IMR-90 (cell line): ENCODE measurements at regions not wholly inside any gene's neighbourhood (a gene's known extent, or its start where the extent isn't known, plus 50 kb on each side); places are given as distances from the start of the nearest gene placed in this dataset.

Source experiments
- ATAC-seq: fragments of 200-7000 bp; cut with Tn5 transposase; 2 replicates; pipeline ENCODE4 v1.9.1; 2020; ENCODE audit warnings: low read depth, mild to moderate bottlenecking, moderate library complexity
- BruUV-seq: library from RNA; stranded (reverse); fragments of 400-500 nt; replicated peaks from 2 replicates; lab custom pipeline; 2021; lab: Mats Ljungman, UMichigan
- CTCF ChIA-PET: fragments of 300-600 bp; formaldehyde crosslinking; extraction: SDS; loops from one replicate; lab custom pipeline; 2021; ENCODE audit warnings: antibody characterized with exemption; lab: Yijun Ruan, JAX
- POLR2A ChIA-PET: fragments of 300-600 bp; sonication (Branson Sonifier 250); formaldehyde crosslinking; loops from one replicate; lab custom pipeline; 2022; ENCODE audit warnings: antibody characterized with exemption; ENCODE audit not compliant: unreplicated experiment; lab: Charles Lee
- DNase-seq: peaks from one replicate; pipeline ENCODE4 v3.0.0; 2013
- H2AFZ ChIP-seq: replicated peaks from 2 replicates; pipeline ENCODE3; 2013; ENCODE audit warnings: low read length, mild to moderate bottlenecking; ENCODE audit not compliant: poor library complexity
- H2AK5ac ChIP-seq: 2 replicates; pipeline ENCODE4 v1.6.1; 2013; ENCODE audit warnings: low read depth, low read length, inconsistent platforms
- H2AK9ac ChIP-seq: replicated peaks from 2 replicates; pipeline ENCODE3; 2013; ENCODE audit warnings: mild to moderate bottlenecking, low read depth, low read length, moderate library complexity; ENCODE audit not compliant: poor library complexity
- H2BK120ac ChIP-seq: 2 replicates; pipeline ENCODE4 v1.6.1; 2013; ENCODE audit warnings: low read depth, low read length, inconsistent platforms
- H2BK15ac ChIP-seq: 3 replicates; pipeline ENCODE4 v1.6.1; 2013; ENCODE audit warnings: low read depth, low read length, inconsistent platforms
- H2BK20ac ChIP-seq: 2 replicates; pipeline ENCODE4 v1.6.1; 2013; ENCODE audit warnings: low read depth, mild to moderate bottlenecking, inconsistent platforms, low read length, moderate library complexity
- H2BK5ac ChIP-seq: 2 replicates; pipeline ENCODE4 v1.6.1; 2013; ENCODE audit warnings: mild to moderate bottlenecking, low read depth, low read length, inconsistent platforms; ENCODE audit not compliant: poor library complexity, severe bottlenecking
- H3K14ac ChIP-seq: replicated peaks from 2 replicates; pipeline ENCODE4 v1.6.1; 2013; ENCODE audit warnings: low read depth, low read length, inconsistent platforms
- H3K18ac ChIP-seq: 2 replicates; pipeline ENCODE4 v1.6.1; 2013; ENCODE audit warnings: low read depth, low read length, control low read depth
- H3K23ac ChIP-seq: 2 replicates; pipeline ENCODE4 v1.6.1; 2013; ENCODE audit warnings: low read depth, low read length, inconsistent platforms
- H3K27ac ChIP-seq: 2 replicates; pipeline ENCODE4 v1.5.1; 2013; ENCODE audit warnings: mild to moderate bottlenecking, control low read depth, low read length; ENCODE audit not compliant: insufficient read depth
- H3K27me3 ChIP-seq: 2 replicates; pipeline ENCODE4 v1.6.1; 2013; ENCODE audit warnings: low read length; ENCODE audit not compliant: control insufficient read depth, insufficient read depth
- H3K36me3 ChIP-seq: 2 replicates; pipeline ENCODE4 v1.6.1; 2013; ENCODE audit warnings: low read length, mixed read lengths; ENCODE audit not compliant: control insufficient read depth, insufficient read depth
- H3K4ac ChIP-seq: 2 replicates; pipeline ENCODE4 v1.6.1; 2013; ENCODE audit warnings: low read depth, low read length, inconsistent platforms
- H3K4me1 ChIP-seq: 2 replicates; pipeline ENCODE4 v1.6.1; 2013; ENCODE audit warnings: low read length, mixed read lengths; ENCODE audit not compliant: control insufficient read depth, insufficient read depth
- H3K4me2 ChIP-seq: 2 replicates; pipeline ENCODE4 v1.6.1; 2013; ENCODE audit warnings: low read depth, mild to moderate bottlenecking, control low read depth, low read length, moderate library complexity
- H3K4me3 ChIP-seq: 2 replicates; pipeline ENCODE4 v1.5.1; 2013; ENCODE audit warnings: low read depth, mild to moderate bottlenecking, control low read depth, low read length, moderate library complexity; ENCODE audit not compliant: insufficient read depth
- H3K56ac ChIP-seq: 2 replicates; pipeline ENCODE4 v1.6.1; 2013; ENCODE audit warnings: low read length, inconsistent platforms; ENCODE audit not compliant: insufficient read depth; ENCODE audit errors: extremely low read depth
- H3K79me1 ChIP-seq, 2 experiments: 2 replicates each; pipeline ENCODE4 v1.6.1; 2013; ENCODE audit warnings: low read length in 2 of 2, inconsistent platforms in 1 of 2, low read depth in 1 of 2
- H3K9ac ChIP-seq: 2 replicates; pipeline ENCODE4 v1.6.1; 2013; ENCODE audit warnings: low read depth, low read length, control low read depth
- H3K9me1 ChIP-seq: 2 replicates; pipeline ENCODE4 v1.6.1; 2013; ENCODE audit warnings: low read length, inconsistent platforms; ENCODE audit not compliant: insufficient read depth
- H3K9me3 ChIP-seq: 2 replicates; pipeline ENCODE4 v1.6.1; 2013; ENCODE audit warnings: low read length; ENCODE audit not compliant: control insufficient read depth, insufficient read depth
- H4K20me1 ChIP-seq: 2 replicates; pipeline ENCODE4 v1.6.1; 2013; ENCODE audit warnings: low read length, inconsistent platforms; ENCODE audit not compliant: insufficient read depth
- H4K5ac ChIP-seq: 2 replicates; pipeline ENCODE4 v1.6.1; 2013; ENCODE audit warnings: mild to moderate bottlenecking, low read depth, low read length, control low read depth
- H4K8ac ChIP-seq, 2 experiments: 2 replicates each; pipeline ENCODE4 v1.6.1; 2013; ENCODE audit warnings: low read depth in 2 of 2, low read length in 2 of 2, control low read depth in 1 of 2, inconsistent platforms in 1 of 2
- H4K91ac ChIP-seq: 2 replicates; pipeline ENCODE4 v1.6.1; 2013; ENCODE audit warnings: low read depth, low read length, inconsistent platforms; ENCODE audit not compliant: insufficient read depth
- BHLHE40 ChIP-seq: fragments of 150-350 bp; IDR thresholded peaks from 2 replicates; pipeline ENCODE4 v1.6.1; 2016; ENCODE audit warnings: mild to moderate bottlenecking, low read depth, low read length
- CEBPB ChIP-seq: IDR thresholded peaks from 2 replicates; pipeline ENCODE4 v1.6.1; 2012; ENCODE audit warnings: low read depth, low read length, improper control_type of control experiment
- CHD1 ChIP-seq: IDR thresholded peaks from 2 replicates; pipeline ENCODE4 v1.6.1; 2012; ENCODE audit warnings: low read depth, low read length, improper control_type of control experiment
- CTCF ChIP-seq: conservative IDR thresholded peaks from 2 replicates; pipeline ENCODE4 v1.5.1; 2012; ENCODE audit warnings: mild to moderate bottlenecking, low read depth, low read length, improper control_type of control experiment
- FOS ChIP-seq: fragments of 150-350 bp; IDR thresholded peaks from 2 replicates; pipeline ENCODE4 v1.6.1; 2016; ENCODE audit warnings: low read depth, low read length
- MAFK ChIP-seq: IDR thresholded peaks from 2 replicates; pipeline ENCODE4 v1.6.1; 2012; ENCODE audit warnings: low read depth, low read length, improper control_type of control experiment
- MAZ ChIP-seq: IDR thresholded peaks from 2 replicates; pipeline ENCODE4 v1.6.1; 2012; ENCODE audit warnings: low read depth, mild to moderate bottlenecking, low read length, improper control_type of control experiment, moderate library complexity, borderline replicate concordance
- MXI1 ChIP-seq: IDR thresholded peaks from 2 replicates; pipeline ENCODE4 v1.6.1; 2012; ENCODE audit warnings: low read depth, mild to moderate bottlenecking, low read length, moderate library complexity, borderline replicate concordance
- NFE2L2 ChIP-seq: fragments of 150-350 bp; IDR thresholded peaks from 2 replicates; pipeline ENCODE4 v1.6.1; 2016; ENCODE audit warnings: low read depth, mild to moderate bottlenecking, low read length
- POLR2A ChIP-seq: IDR thresholded peaks from 2 replicates; pipeline ENCODE4 v1.6.1; 2012; ENCODE audit warnings: mild to moderate bottlenecking, low read depth, low read length
- RAD21 ChIP-seq: IDR thresholded peaks from 2 replicates; pipeline ENCODE4 v1.6.1; 2012; ENCODE audit warnings: low read length, improper control_type of control experiment
- RFX5 ChIP-seq: IDR thresholded peaks from 2 replicates; pipeline ENCODE4 v1.8.0; 2012; ENCODE audit warnings: low read depth, mild to moderate bottlenecking, low read length, moderate library complexity
- SMC3 ChIP-seq: fragments of 150-350 bp; IDR thresholded peaks from 2 replicates; pipeline ENCODE4 v1.6.1; 2016; ENCODE audit warnings: low read depth, mild to moderate bottlenecking, antibody characterized with exemption, low read length, moderate library complexity
- USF2 ChIP-seq: fragments of 150-350 bp; IDR thresholded peaks from 2 replicates; pipeline ENCODE4 v1.6.1; 2017; ENCODE audit warnings: mild to moderate bottlenecking, antibody characterized with exemption, low read length, low read depth
- WGBS, 2 experiments: methylation state at CpG; one replicate each; pipeline versions ENCODE4 v1.1.5 to v1.1.7; 2013; ENCODE audit warnings: missing lambda C conversion rate in 2 of 2; ENCODE audit not compliant: insufficient read length in 1 of 2; ENCODE audit errors: extremely low coverage in 2 of 2; 5-methylcytosine and 5-hydroxymethylcytosine counted together
- dilution Hi-C: fragments of 300-500 bp; cut with HindIII; formaldehyde crosslinking; loops from one replicate; pipeline ENCODE4 v1.14.3; 2018; ENCODE audit warnings: low sequenced_read_pairs; ENCODE audit not compliant: unreplicated experiment
- in situ Hi-C: fragments of 300-500 bp; cut with MboI; formaldehyde crosslinking; loops from 3 replicates; pipeline ENCODE4 v1.14.3; 2019; ENCODE audit warnings: low sequenced_read_pairs, inconsistent platforms, mixed read lengths
- intact Hi-C: fragments of 100-400 bp; cut with micrococcal nuclease; formaldehyde crosslinking; loops from 2 replicates; pipeline ENCODE4 v1.10.0; 2022
- TF ChIP-seq, protein P1 (sequence below): fragments of 150-350 bp; IDR thresholded peaks from 2 replicates; pipeline ENCODE4 v1.6.1; 2016; ENCODE audit warnings: low read depth, mild to moderate bottlenecking, low read length, moderate library complexity, borderline replicate concordance

- Histone ChIP-seq H4K5ac (no peak overlapping the region), H2AK5ac (no peak overlapping the region), H2BK15ac (no peak overlapping the region), H2BK5ac (no peak overlapping the region), H3K9ac (no peak overlapping the region), H2BK120ac (no peak overlapping the region), H2BK20ac (no peak overlapping the region), H4K8ac (no peak overlapping the region), H3K4ac (no peak overlapping the region), H3K23ac (no peak overlapping the region), H3K79me1 (no peaks in the 10 kb centered on the region), H3K56ac (no peak overlapping the region), H3K27me3 (no peaks in the 10 kb centered on the region), H4K20me1 (no peaks in the 10 kb centered on the region), H3K4me1 (no peaks in the 10 kb centered on the region), H3K4me3 (no peak overlapping the region), H3K36me3 (no peaks in the 10 kb centered on the region), H2AK9ac (no peak overlapping the region), H3K4me2 (no peak overlapping the region), H4K91ac (no peak overlapping the region), H3K27ac (no peak overlapping the region), H3K14ac (no peak overlapping the region), H2AFZ (no peak overlapping the region), H3K9me1 (no peaks in the 10 kb centered on the region), H3K18ac (no peak overlapping the region), H3K9me3 (peaks cover 53% of the 10 kb centered on the region)
- intact Hi-C loops, result no loop called here
- no peak for DNase-seq
- BruUV-seq, result no TSS peak
- TF ChIP-seq SMC3, result no peak
- no peak for TF ChIP-seq CTCF
- no peak for TF ChIP-seq RAD21
- no peak for TF ChIP-seq CEBPB
- TF ChIP-seq USF2, result no peak
- TF ChIP-seq MAZ, result no peak
- TF ChIP-seq RFX5, result no peak
- TF ChIP-seq NFE2L2, result no peak
- TF ChIP-seq, protein P1, sequence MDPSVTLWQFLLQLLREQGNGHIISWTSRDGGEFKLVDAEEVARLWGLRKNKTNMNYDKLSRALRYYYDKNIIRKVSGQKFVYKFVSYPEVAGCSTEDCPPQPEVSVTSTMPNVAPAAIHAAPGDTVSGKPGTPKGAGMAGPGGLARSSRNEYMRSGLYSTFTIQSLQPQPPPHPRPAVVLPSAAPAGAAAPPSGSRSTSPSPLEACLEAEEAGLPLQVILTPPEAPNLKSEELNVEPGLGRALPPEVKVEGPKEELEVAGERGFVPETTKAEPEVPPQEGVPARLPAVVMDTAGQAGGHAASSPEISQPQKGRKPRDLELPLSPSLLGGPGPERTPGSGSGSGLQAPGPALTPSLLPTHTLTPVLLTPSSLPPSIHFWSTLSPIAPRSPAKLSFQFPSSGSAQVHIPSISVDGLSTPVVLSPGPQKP, result no peak
- TF ChIP-seq BHLHE40, result no peak
- TF ChIP-seq CHD1, result no peak
- TF ChIP-seq POLR2A, result no peak
- no peak for TF ChIP-seq MXI1
- no peak for TF ChIP-seq MAFK
- TF ChIP-seq FOS, result no peak
- ATAC-seq, result no peak
- ChIA-PET CTCF (no interaction called here), POLR2A (no interaction called here)
- 64% methylated on average over 4 of the region's 10 CpGs; no CpG with 5 or more reads in 1 of the 2 experiments for WGBS, 2 experiments
- in situ Hi-C loops, result no loop called here
- dilution Hi-C loops, result no loop called here
Measured at GRCh38 chr18:78649421-78649820, 330.2 kb upstream of the SALL3 start.
